Liver (tissue), 8 donors: ENCODE measurements at regions not wholly inside any gene's neighbourhood (a gene's known extent, or its start where the extent isn't known, plus 50 kb on each side); places are given as distances from the start of the nearest gene placed in this dataset.

ENCODE experiments used
- DNase-seq: peaks from one replicate; pipeline ENCODE4 v3.0.0-alpha.2; 2017; ENCODE audit warnings: low spot score
- H3K27ac ChIP-seq, 2 donors: one replicate each; pipeline ENCODE4 v1.7.0; 2013; ENCODE audit warnings: inconsistent platforms in 2 of 2, low read length in 2 of 2, control low read depth in 1 of 2, low read depth in 1 of 2, mild to moderate bottlenecking in 1 of 2
- H3K27me3 ChIP-seq, 4 donors: one replicate each; pipeline versions ENCODE4 v1.6.1 to v1.7.0; 2013; ENCODE audit warnings: low read length in 3 of 4, inconsistent platforms in 1 of 4, mild to moderate bottlenecking in 1 of 4, moderate library complexity in 1 of 4; ENCODE audit not compliant: control insufficient read depth in 4 of 4, insufficient read depth in 4 of 4
- H3K36me3 ChIP-seq, 4 donors: one replicate each; pipeline versions ENCODE4 v1.6.1 to v1.7.0; 2013; ENCODE audit warnings: low read length in 3 of 4, mild to moderate bottlenecking in 3 of 4, low read depth in 1 of 4, moderate library complexity in 1 of 4; ENCODE audit not compliant: control insufficient read depth in 4 of 4, insufficient read depth in 3 of 4
- H3K4me1 ChIP-seq, 4 donors: one replicate each; pipeline versions ENCODE4 v1.6.1 to v1.7.0; 2013; ENCODE audit warnings: low read length in 3 of 4, mild to moderate bottlenecking in 3 of 4, moderate library complexity in 1 of 4; ENCODE audit not compliant: control insufficient read depth in 4 of 4, insufficient read depth in 4 of 4
- H3K4me3 ChIP-seq, 3 donors: one replicate each; pipeline versions ENCODE4 v1.6.1 to v1.7.0; 2013; ENCODE audit warnings: low read length in 3 of 3, control low read depth in 1 of 3, low read depth in 1 of 3, mild to moderate bottlenecking in 1 of 3
- H3K9ac ChIP-seq, 2 donors: one replicate each; pipeline ENCODE4 v1.7.0; 2013; ENCODE audit warnings: low read length in 2 of 2, mild to moderate bottlenecking in 2 of 2, moderate library complexity in 2 of 2, control low read depth in 1 of 2, low read depth in 1 of 2
- H3K9me3 ChIP-seq, 4 donors: one replicate each; pipeline versions ENCODE4 v1.6.1 to v1.7.0; 2013; ENCODE audit warnings: low read length in 3 of 4; ENCODE audit not compliant: control insufficient read depth in 4 of 4
- ATF3 ChIP-seq: IDR thresholded peaks from 2 replicates; pipeline ENCODE4 v1.6.1; 2016; ENCODE audit warnings: antibody characterized with exemption
- CTCF ChIP-seq: fragments of 150-350 bp; IDR thresholded peaks from 2 replicates; pipeline ENCODE4 v1.5.1; 2017; ENCODE audit warnings: improper control_type of control experiment, low read depth, low read length; ENCODE audit not compliant: missing input control
- EGR1 ChIP-seq, 2 donors: IDR thresholded peaks; 2 replicates each; pipeline ENCODE4 v1.6.1; 2016 to 2018; ENCODE audit warnings: antibody characterized with exemption in 2 of 2, low read depth in 2 of 2
- FOXA1 ChIP-seq: IDR thresholded peaks from 2 replicates; pipeline ENCODE4 v1.6.1; 2016; ENCODE audit warnings: antibody characterized with exemption
- GABPA ChIP-seq, 2 donors: IDR thresholded peaks in 1 of 2; conservative IDR thresholded peaks in 1 of 2; 2 replicates each; pipeline ENCODE4 v1.6.1; 2016; ENCODE audit warnings: antibody characterized with exemption in 2 of 2, mild to moderate bottlenecking in 1 of 2, moderate library complexity in 1 of 2
- HNF4A ChIP-seq, 2 donors: conservative IDR thresholded peaks; 2 replicates each; pipeline ENCODE4 v1.6.1; 2016; ENCODE audit warnings: antibody characterized with exemption in 2 of 2, mild to moderate bottlenecking in 2 of 2
- HNF4G ChIP-seq: IDR thresholded peaks from 2 replicates; pipeline ENCODE4 v1.6.1; 2016; ENCODE audit warnings: antibody characterized with exemption
- JUND ChIP-seq, 2 donors: IDR thresholded peaks; 2 replicates each; pipeline ENCODE4 v1.6.1; 2016; ENCODE audit warnings: antibody characterized with exemption in 2 of 2
- MAX ChIP-seq: IDR thresholded peaks from 2 replicates; pipeline ENCODE4 v1.6.1; 2016; ENCODE audit warnings: antibody characterized with exemption
- NR2F2 ChIP-seq: IDR thresholded peaks from 2 replicates; pipeline ENCODE4 v1.6.1; 2016; ENCODE audit warnings: antibody characterized with exemption
- RAD21 ChIP-seq, 2 donors: IDR thresholded peaks; 2 replicates each; pipeline ENCODE4 v1.6.1; 2016; ENCODE audit warnings: antibody characterized with exemption in 2 of 2, mild to moderate bottlenecking in 2 of 2
- REST ChIP-seq: IDR thresholded peaks from 2 replicates; pipeline ENCODE4 v1.6.1; 2016; ENCODE audit warnings: antibody characterized with exemption, mild to moderate bottlenecking
- RXRA ChIP-seq, 2 donors: IDR thresholded peaks; 2 replicates each; pipeline ENCODE4 v1.6.1; 2017 to 2018; ENCODE audit warnings: antibody characterized with exemption in 2 of 2, mild to moderate bottlenecking in 1 of 2
- SP1 ChIP-seq: IDR thresholded peaks from 2 replicates; pipeline ENCODE4 v1.6.1; 2018; ENCODE audit warnings: antibody characterized with exemption, mild to moderate bottlenecking
- TAF1 ChIP-seq: conservative IDR thresholded peaks from 2 replicates; pipeline ENCODE4 v1.6.1; 2016; ENCODE audit warnings: antibody characterized with exemption, mild to moderate bottlenecking
- YY1 ChIP-seq: IDR thresholded peaks from 2 replicates; pipeline ENCODE4 v1.6.1; 2016; ENCODE audit warnings: antibody characterized with exemption, mild to moderate bottlenecking
- ZBTB33 ChIP-seq: IDR thresholded peaks from 2 replicates; pipeline ENCODE4 v1.6.1; 2016; ENCODE audit warnings: antibody characterized with exemption
- WGBS: extraction: QIAGEN DNeasy Blood & Tissue Kit; methylation state at CpG from one replicate; pipeline ENCODE4 v1.1.7; 2013; 5-methylcytosine and 5-hydroxymethylcytosine counted together
- donor health status: healthy.
- donor health status: healthy.
- donor health status: healthy.
- donor health status: healthy.
- donor health status: healthy.

- no peak for TF ChIP-seq NR2F2
- no peak for TF ChIP-seq FOXA1
- TF ChIP-seq YY1 = no peak
- no peak for TF ChIP-seq HNF4A (conservative IDR thresholded peaks at IDR 0.05)
- no peak for TF ChIP-seq HNF4G
- TF ChIP-seq TAF1 = no peak
- no peak for TF ChIP-seq REST
- TF ChIP-seq RXRA (IDR thresholded peaks at IDR 0.05) = no peak
- TF ChIP-seq SP1 = no peak
- TF ChIP-seq RAD21 (IDR thresholded peaks at IDR 0.05) = no peak
- no peak for TF ChIP-seq CTCF
- no peak for TF ChIP-seq GABPA (IDR thresholded peaks at IDR 0.05 in 1 of 2, conservative IDR thresholded peaks at IDR 0.05 in 1 of 2)
- no peak for TF ChIP-seq ATF3
- no peak for TF ChIP-seq MAX
- TF ChIP-seq JUND (IDR thresholded peaks at IDR 0.05) = no peak
- H3K27me3 ChIP-seq = peaks cover 0 to 4% (median 0%) of the 10 kb centered on the region in 4 donors
- WGBS = 61% methylated on average over 3 of the region's 3 CpGs
- no peak overlapping the region for H3K4me3 ChIP-seq
- H3K36me3 ChIP-seq = no peaks in the 10 kb centered on the region
- no peak overlapping the region for H3K9ac ChIP-seq
- DNase-seq = no peak
- H3K9me3 ChIP-seq = no peaks in the 10 kb centered on the region
- H3K4me1 ChIP-seq = no peaks in the 10 kb centered on the region
- H3K27ac ChIP-seq = no peak overlapping the region
Observed at GRCh38 chrX:137342969-137343368, 223.0 kb upstream of the ZIC3 start.

GRCh38 chrX:137313627-137314026, 252.3 kb upstream of the ZIC3 start:
- Histone ChIP-seq H3K4me3 (no peak overlapping the region), H3K27ac (no peak overlapping the region), H3K36me3 (no peaks in the 10 kb centered on the region), H3K9ac (no peak overlapping the region), H3K9me3 (no peaks in the 10 kb centered on the region), H3K4me1 (no peaks in the 10 kb centered on the region), H3K27me3 (no peaks in the 10 kb centered on the region)
- 69% methylated on average over 3 of the region's 3 CpGs for WGBS
- DNase-seq = no peak
- TF ChIP-seq ZBTB33 = no peak
- no peak for TF ChIP-seq NR2F2
- TF ChIP-seq FOXA1 = no peak
- no peak for TF ChIP-seq RXRA (IDR thresholded peaks at IDR 0.05)
- TF ChIP-seq HNF4A (conservative IDR thresholded peaks at IDR 0.05) = no peak
- no peak for TF ChIP-seq CTCF
- TF ChIP-seq RAD21 (IDR thresholded peaks at IDR 0.05) = no peak
- no peak for TF ChIP-seq JUND (IDR thresholded peaks at IDR 0.05)
- TF ChIP-seq TAF1 = no peak
- TF ChIP-seq EGR1 (IDR thresholded peaks at IDR 0.05; ENCODE audit: low read depth in 2 of 2) = no peak
- TF ChIP-seq REST = no peak
- TF ChIP-seq YY1 = no peak
- TF ChIP-seq MAX = no peak
- TF ChIP-seq GABPA (IDR thresholded peaks at IDR 0.05 in 1 of 2, conservative IDR thresholded peaks at IDR 0.05 in 1 of 2) = no peak
- TF ChIP-seq HNF4G = no peak
